22Rv1 (cell line): ENCODE measurements at regions not wholly inside any gene's neighbourhood (a gene's known extent, or its start where the extent isn't known, plus 50 kb on each side); places are given as distances from the start of the nearest gene placed in this dataset.

ENCODE experiments used
- CTCF ChIP-seq: fragments of 450-650 bp; IDR thresholded peaks from 2 replicates; pipeline ENCODE4 v1.5.1; 2017; ENCODE audit warnings: mild to moderate bottlenecking
- ZFX ChIP-seq: fragments of 450-650 bp; IDR thresholded peaks from 2 replicates; pipeline ENCODE4 v1.6.1; 2017; ENCODE audit warnings: antibody characterized with exemption, borderline replicate concordance

- TF ChIP-seq CTCF (no peak), ZFX (no peak)
These were observed 244.3 kb upstream of the NOVA1 start for GRCh38 chr14:26841920-26842741.
